Chondrocyte (in vitro differentiated cells): ENCODE measurements at regions not wholly inside any gene's neighbourhood (a gene's known extent, or its start where the extent isn't known, plus 50 kb on each side); places are given as distances from the start of the nearest gene placed in this dataset.

ENCODE experiments used
- DNase-seq: peaks from one replicate; pipeline ENCODE4 v3.0.0; 2021; ENCODE audit warnings: mixed read lengths, low spot score
- H3K27ac Mint-ChIP-seq: one replicate; pipeline ENCODE4 v1.8.0; 2021; ENCODE audit warnings: mild to moderate bottlenecking, moderate library complexity, mixed read lengths; ENCODE audit not compliant: unreplicated experiment
- H3K27me3 Mint-ChIP-seq: 2 replicates; pipeline ENCODE4 v1.8.0; 2021; ENCODE audit warnings: low read depth, mixed read lengths
- H3K36me3 Mint-ChIP-seq: 2 replicates; pipeline ENCODE4 v1.8.0; 2021; ENCODE audit warnings: low read depth, mixed read lengths
- H3K4me1 Mint-ChIP-seq: 2 replicates; pipeline ENCODE4 v1.8.0; 2021; ENCODE audit warnings: low read depth, mild to moderate bottlenecking, mixed read lengths
- H3K4me3 Mint-ChIP-seq: one replicate; pipeline ENCODE4 v1.8.0; 2021; ENCODE audit warnings: mild to moderate bottlenecking, moderate library complexity, mixed read lengths; ENCODE audit not compliant: unreplicated experiment
- H3K9me3 Mint-ChIP-seq: 2 replicates; pipeline ENCODE4 v1.8.0; 2021; ENCODE audit warnings: low read depth, mixed read lengths
- CTCF ChIP-seq: fragments of 200-600 bp; sonication (generic); IDR thresholded peaks from 2 replicates; pipeline ENCODE4 v1.5.0; 2021; ENCODE audit warnings: antibody characterized with exemption, mild to moderate bottlenecking, moderate library complexity

GRCh38 chr15:95684126-95684525, 646.4 kb upstream of the NR2F2 start:
- no peak overlapping the region for H3K4me3 Mint-ChIP-seq
- TF ChIP-seq CTCF = no peak
- H3K9me3 Mint-ChIP-seq = no peaks in the 10 kb centered on the region
- H3K27ac Mint-ChIP-seq = no peak overlapping the region
- DNase-seq = no peak
- peaks cover 12% of the 10 kb centered on the region for H3K4me1 Mint-ChIP-seq
- no peaks in the 10 kb centered on the region for H3K27me3 Mint-ChIP-seq
- no peaks in the 10 kb centered on the region for H3K36me3 Mint-ChIP-seq

- no peak for DNase-seq
- no peak for TF ChIP-seq CTCF
- Mint-ChIP-seq H3K27me3 (no peaks in the 10 kb centered on the region), H3K27ac (no peak overlapping the region), H3K9me3 (no peaks in the 10 kb centered on the region), H3K4me3 (no peak overlapping the region), H3K36me3 (no peaks in the 10 kb centered on the region), H3K4me1 (peaks cover 12% of the 10 kb centered on the region)
Measured at GRCh38 chr15:95684693-95685115, 645.8 kb upstream of the NR2F2 start.

GRCh38 chr15:95687061-95687460, 643.4 kb upstream of the NR2F2 start:
- H3K9me3 Mint-ChIP-seq = peaks cover 6% of the 10 kb centered on the region
- no peaks in the 10 kb centered on the region for H3K27me3 Mint-ChIP-seq
- no peak for TF ChIP-seq CTCF
- no peak overlapping the region for H3K4me3 Mint-ChIP-seq
- H3K27ac Mint-ChIP-seq = no peak overlapping the region
- H3K4me1 Mint-ChIP-seq = peaks cover 8% of the 10 kb centered on the region
- DNase-seq = no peak
- no peaks in the 10 kb centered on the region for H3K36me3 Mint-ChIP-seq

- TF ChIP-seq CTCF = no peak
- Mint-ChIP-seq H3K27ac (no peak overlapping the region), H3K36me3 (no peaks in the 10 kb centered on the region), H3K4me3 (no peak overlapping the region), H3K9me3 (peaks cover 11% of the 10 kb centered on the region), H3K27me3 (no peaks in the 10 kb centered on the region), H3K4me1 (peaks cover 8% of the 10 kb centered on the region)
- no peak for DNase-seq
Measured at GRCh38 chr15:95687686-95688085, 642.8 kb upstream of the NR2F2 start.

- Mint-ChIP-seq H3K36me3 (peaks cover 16% of the 10 kb centered on the region), H3K9me3 (peaks cover 33% of the 10 kb centered on the region), H3K27me3 (no peaks in the 10 kb centered on the region), H3K4me1 (no peaks in the 10 kb centered on the region), H3K4me3 (no peak overlapping the region), H3K27ac (no peak overlapping the region)
- no peak for DNase-seq
- TF ChIP-seq CTCF = no peak
Measured at GRCh38 chr15:95690631-95691340, 639.7 kb upstream of the NR2F2 start.
